ENCODE measurements at regions not wholly inside any gene's neighbourhood (a gene's known extent, or its start where the extent isn't known, plus 50 kb on each side); places are given as distances from the start of the nearest gene placed in this dataset.

GRCh38 chr12:114616081-114616480 lies 67.9 kb downstream of the TBX3 start:
- CTCF ChIA-PET = interaction anchor here (1.6 kb wide), 1 partner anchor 9 kb away, joined by 4 read pairs; no protein-coding TSS in a partner anchor
- POLR2A ChIA-PET = no interaction called here
- intact Hi-C loops (cut with micrococcal nuclease) = no loop called here
- no peak overlapping the region for H3K4me3 Mint-ChIP-seq
- H3K9me3 Mint-ChIP-seq = peaks cover 14% of the 10 kb centered on the region
- ATAC-seq (no peak), DNase-seq (no peak)
- no peaks in the 10 kb centered on the region for H3K4me1 Mint-ChIP-seq (ENCODE audit: low read depth)
- TF ChIP-seq, protein P1, sequence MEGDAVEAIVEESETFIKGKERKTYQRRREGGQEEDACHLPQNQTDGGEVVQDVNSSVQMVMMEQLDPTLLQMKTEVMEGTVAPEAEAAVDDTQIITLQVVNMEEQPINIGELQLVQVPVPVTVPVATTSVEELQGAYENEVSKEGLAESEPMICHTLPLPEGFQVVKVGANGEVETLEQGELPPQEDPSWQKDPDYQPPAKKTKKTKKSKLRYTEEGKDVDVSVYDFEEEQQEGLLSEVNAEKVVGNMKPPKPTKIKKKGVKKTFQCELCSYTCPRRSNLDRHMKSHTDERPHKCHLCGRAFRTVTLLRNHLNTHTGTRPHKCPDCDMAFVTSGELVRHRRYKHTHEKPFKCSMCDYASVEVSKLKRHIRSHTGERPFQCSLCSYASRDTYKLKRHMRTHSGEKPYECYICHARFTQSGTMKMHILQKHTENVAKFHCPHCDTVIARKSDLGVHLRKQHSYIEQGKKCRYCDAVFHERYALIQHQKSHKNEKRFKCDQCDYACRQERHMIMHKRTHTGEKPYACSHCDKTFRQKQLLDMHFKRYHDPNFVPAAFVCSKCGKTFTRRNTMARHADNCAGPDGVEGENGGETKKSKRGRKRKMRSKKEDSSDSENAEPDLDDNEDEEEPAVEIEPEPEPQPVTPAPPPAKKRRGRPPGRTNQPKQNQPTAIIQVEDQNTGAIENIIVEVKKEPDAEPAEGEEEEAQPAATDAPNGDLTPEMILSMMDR (IDR thresholded peaks at IDR 0.05) = no peak
- H3K27ac Mint-ChIP-seq = no peak overlapping the region
- no peaks in the 10 kb centered on the region for H3K36me3 Mint-ChIP-seq (ENCODE audit: low read depth)
- peaks cover 7% of the 10 kb centered on the region for H3K27me3 Mint-ChIP-seq

GRCh38 chr12:114614040-114614439 lies 69.9 kb downstream of the TBX3 start:
- CTCF ChIA-PET = no interaction called here
- POLR2A ChIA-PET = no interaction called here
- Mint-ChIP-seq H3K9me3 (peaks cover 14% of the 10 kb centered on the region), H3K27me3 (peaks cover 7% of the 10 kb centered on the region), H3K4me1 (ENCODE audit: low read depth) (no peaks in the 10 kb centered on the region), H3K36me3 (ENCODE audit: low read depth) (no peaks in the 10 kb centered on the region), H3K4me3 (no peak overlapping the region), H3K27ac (no peak overlapping the region)
- ATAC-seq (no peak), DNase-seq (no peak)
- TF ChIP-seq, protein P1 (IDR thresholded peaks at IDR 0.05) = no peak
- intact Hi-C loops (cut with micrococcal nuclease) = no loop called here

DNA sequence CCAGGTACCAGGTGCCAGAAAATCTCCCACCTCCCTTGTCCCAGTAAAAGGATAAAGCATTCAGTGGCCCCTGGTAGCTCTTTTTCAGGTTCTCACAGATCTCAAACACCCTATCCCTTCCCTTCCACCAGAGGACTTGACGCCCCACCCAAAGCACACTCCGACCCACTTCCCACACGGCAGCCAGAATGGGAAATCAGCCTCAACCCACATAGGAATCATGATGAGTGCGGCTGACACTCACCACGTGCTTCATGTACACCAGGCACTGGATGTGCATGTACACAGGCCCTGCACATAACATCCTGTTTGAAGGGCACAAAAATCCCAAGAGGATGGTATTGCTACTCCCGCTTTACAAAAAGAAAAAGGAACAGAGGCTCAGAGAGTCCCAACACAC lies 71.9 kb downstream of the TBX3 start:
- H3K27me3 Mint-ChIP-seq = peaks cover 4% of the 10 kb centered on the region
- CTCF ChIA-PET = no interaction called here

GRCh38 chr12:114611145-114612018 lies 72.6 kb downstream of the TBX3 start:
- POLR2A ChIA-PET = no interaction called here

More for the DNA sequence above, 71.9 kb downstream of the TBX3 start:
- Mint-ChIP-seq H3K4me1 (ENCODE audit: low read depth) (no peaks in the 10 kb centered on the region), H3K9me3 (peaks cover 7% of the 10 kb centered on the region), H3K27ac (no peak overlapping the region), H3K36me3 (ENCODE audit: low read depth) (no peaks in the 10 kb centered on the region), H3K4me3 (no peak overlapping the region)
- DNase-seq = no peak
- TF ChIP-seq, protein P1 (IDR thresholded peaks at IDR 0.05) = no peak
- no peak for ATAC-seq
- intact Hi-C loops (cut with micrococcal nuclease) = no loop called here
- POLR2A ChIA-PET = no interaction called here

DNA sequence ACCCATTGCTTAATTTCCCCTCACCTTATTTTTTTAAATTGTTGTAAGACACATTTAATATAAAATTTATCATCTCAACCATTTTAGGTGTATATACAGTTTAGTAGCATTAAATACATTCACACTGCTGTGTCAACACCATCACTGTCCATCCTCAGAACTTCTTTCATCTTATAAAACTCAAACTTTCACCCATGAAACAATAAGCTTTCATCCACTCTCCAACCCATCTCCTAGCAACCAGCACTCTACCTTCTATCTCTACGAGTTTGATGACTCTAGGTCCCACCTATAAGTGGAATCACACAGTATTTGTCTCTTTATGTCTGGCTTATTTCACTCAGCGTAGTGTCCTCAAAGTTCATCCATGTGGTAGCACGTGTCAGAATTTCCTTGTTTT lies 75.5 kb downstream of the TBX3 start:
- POLR2A ChIA-PET = no interaction called here
- H3K36me3 Mint-ChIP-seq (ENCODE audit: low read depth) = no peaks in the 10 kb centered on the region
- TF ChIP-seq, protein P1 (IDR thresholded peaks at IDR 0.05) = no peak
- no peak for DNase-seq
- H3K4me3 Mint-ChIP-seq = no peak overlapping the region
- no peak for ATAC-seq
- CTCF ChIA-PET = no interaction called here
- no peak overlapping the region for H3K27ac Mint-ChIP-seq
- intact Hi-C loops (cut with micrococcal nuclease) = no loop called here
- H3K4me1 Mint-ChIP-seq (ENCODE audit: low read depth) = no peaks in the 10 kb centered on the region
- H3K27me3 Mint-ChIP-seq = peaks cover 3% of the 10 kb centered on the region
- H3K9me3 Mint-ChIP-seq = no peaks in the 10 kb centered on the region

More at GRCh38 chr12:114611145-114612018, 72.6 kb downstream of the TBX3 start:
- TF ChIP-seq, protein P1 (IDR thresholded peaks at IDR 0.05) = no peak
- Mint-ChIP-seq H3K27me3 (peaks cover 3% of the 10 kb centered on the region), H3K9me3 (peaks cover 4% of the 10 kb centered on the region), H3K27ac (no peak overlapping the region), H3K36me3 (ENCODE audit: low read depth) (no peaks in the 10 kb centered on the region), H3K4me1 (ENCODE audit: low read depth) (no peaks in the 10 kb centered on the region), H3K4me3 (no peak overlapping the region)
- DNase-seq (no peak), ATAC-seq (no peak)
- intact Hi-C loops (cut with micrococcal nuclease) = no loop called here
- CTCF ChIA-PET = no interaction called here
